ENCODE measurements at regions not wholly inside any gene's neighbourhood (a gene's known extent, or its start where the extent isn't known, plus 50 kb on each side); places are given as distances from the start of the nearest gene placed in this dataset.

DNA sequence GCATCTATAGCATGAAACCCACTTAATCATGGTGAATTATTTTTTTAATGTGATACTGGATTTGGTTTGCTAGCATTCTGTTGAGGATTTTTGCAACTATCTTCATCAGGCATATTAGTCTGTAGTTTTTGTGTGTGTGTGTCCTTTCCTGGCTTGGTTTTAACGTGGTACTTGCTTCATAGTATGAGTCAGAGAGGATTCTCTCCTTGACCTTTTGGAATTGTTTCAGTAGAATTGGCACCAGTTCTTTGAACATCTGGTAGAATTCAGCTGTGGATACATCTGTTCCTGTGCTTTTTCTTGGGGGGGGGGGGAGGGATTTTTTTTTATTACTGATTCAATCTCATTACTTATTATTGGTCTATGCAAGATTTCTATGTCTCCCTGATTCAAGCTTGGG is 232.0 kb upstream of the KLF8 start:
- Histone ChIP-seq H3K9ac (ENCODE audit: control insufficient read depth, insufficient read depth, low read length) (no peak overlapping the region), H4K20me1 (ENCODE audit: control insufficient read depth, insufficient read depth) (no peaks in the 10 kb centered on the region), H2AFZ (ENCODE audit: control insufficient read depth, low read depth, low read length) (no peak overlapping the region), H3K27me3 (replicated peaks in 1 of 2; ENCODE audit: control insufficient read depth in 2 of 2, insufficient read depth in 2 of 2, low read length in 1 of 2) (no peaks in the 10 kb centered on the region), H3K4me3 (no peak overlapping the region), H3K4me1 (ENCODE audit: control insufficient read depth, insufficient read depth, low read length) (0 out of 2 replicates have a peak, but pooled peaks cover 3% of the 10 kb centered on the region), H3K79me2 (ENCODE audit: control insufficient read depth, insufficient read depth, low read length) (no peaks in the 10 kb centered on the region), H3K9me3 (replicated peaks; ENCODE audit: control insufficient read depth, insufficient read depth, low read length) (no peaks in the 10 kb centered on the region; the same call in 2 of the 3 replicates), H3K4me2 (ENCODE audit: control insufficient read depth, insufficient read depth) (no peak overlapping the region), H3K27ac (ENCODE audit: control insufficient read depth, insufficient read depth) (no peak overlapping the region), H3K36me3 (ENCODE audit: control insufficient read depth in 2 of 2, insufficient read depth in 2 of 2, low read length in 1 of 2) (no peaks in the 10 kb centered on the region)
- ChIA-PET RAD21 (ENCODE audit: unreplicated experiment) (interaction anchor here (0.6 kb wide), 1 partner anchor 113 kb away, joined by 3 read pairs; no protein-coding TSS in a partner anchor), POLR2A (interaction anchor here (0.6 kb wide), 2 partner anchors 75 to 270 kb away, joined by 4 read pairs; no protein-coding TSS in a partner anchor), CTCF (no interaction called here), SMC1A (ENCODE audit: uncharacterized antibody, unreplicated experiment) (no interaction called here)
- no TSS peak for BruUV-seq (replicated peaks)
- in situ Hi-C loops (cut with MboI) (no loop called here), intact Hi-C loops (cut with micrococcal nuclease; ENCODE audit: unreplicated experiment) (no loop called here)
- 50% methylated on average over 1 of the region's 1 CpG for WGBS (ENCODE audit: insufficient coverage, insufficient replicate concordance, low lambda C conversion rate, missing lambda C conversion rate)
- FAIRE-seq (no peak), ATAC-seq (no peak), DNase-seq (ENCODE audit: low read depth, low spot score) (no peak)
- TF ChIP-seq BACH1 (IDR thresholded peaks at IDR 0.05; ENCODE audit: borderline replicate concordance) = no peak
- TF ChIP-seq, protein P1, sequence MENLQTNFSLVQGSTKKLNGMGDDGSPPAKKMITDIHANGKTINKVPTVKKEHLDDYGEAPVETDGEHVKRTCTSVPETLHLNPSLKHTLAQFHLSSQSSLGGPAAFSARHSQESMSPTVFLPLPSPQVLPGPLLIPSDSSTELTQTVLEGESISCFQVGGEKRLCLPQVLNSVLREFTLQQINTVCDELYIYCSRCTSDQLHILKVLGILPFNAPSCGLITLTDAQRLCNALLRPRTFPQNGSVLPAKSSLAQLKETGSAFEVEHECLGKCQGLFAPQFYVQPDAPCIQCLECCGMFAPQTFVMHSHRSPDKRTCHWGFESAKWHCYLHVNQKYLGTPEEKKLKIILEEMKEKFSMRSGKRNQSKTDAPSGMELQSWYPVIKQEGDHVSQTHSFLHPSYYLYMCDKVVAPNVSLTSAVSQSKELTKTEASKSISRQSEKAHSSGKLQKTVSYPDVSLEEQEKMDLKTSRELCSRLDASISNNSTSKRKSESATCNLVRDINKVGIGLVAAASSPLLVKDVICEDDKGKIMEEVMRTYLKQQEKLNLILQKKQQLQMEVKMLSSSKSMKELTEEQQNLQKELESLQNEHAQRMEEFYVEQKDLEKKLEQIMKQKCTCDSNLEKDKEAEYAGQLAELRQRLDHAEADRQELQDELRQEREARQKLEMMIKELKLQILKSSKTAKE (IDR thresholded peaks at IDR 0.05; ENCODE audit: low read depth, poor library complexity, severe bottlenecking) = no peak
- no peak for TF ChIP-seq RCOR1 (conservative IDR thresholded peaks at IDR 0.05; ENCODE audit: low read depth, low read length)
- no peak for TF ChIP-seq MYB (IDR thresholded peaks at IDR 0.05; ENCODE audit: borderline replicate concordance, low read depth, low read length)
- no peak for TF ChIP-seq RB1 (IDR thresholded peaks at IDR 0.05; ENCODE audit: borderline replicate concordance)
- TF ChIP-seq MEF2B (IDR thresholded peaks at IDR 0.05; ENCODE audit: partially characterized antibody, poor library complexity, severe bottlenecking) = no peak
- TF ChIP-seq MEF2A (IDR thresholded peaks at IDR 0.05; ENCODE audit: insufficient read depth, low read depth, low read length) = no peak
- no peak for TF ChIP-seq TARDBP (IDR thresholded peaks at IDR 0.05; ENCODE audit: borderline replicate concordance)
- TF ChIP-seq ZZZ3 (IDR thresholded peaks at IDR 0.05; ENCODE audit: control insufficient read depth, insufficient read length, low read depth) = no peak
- TF ChIP-seq, protein P2, sequence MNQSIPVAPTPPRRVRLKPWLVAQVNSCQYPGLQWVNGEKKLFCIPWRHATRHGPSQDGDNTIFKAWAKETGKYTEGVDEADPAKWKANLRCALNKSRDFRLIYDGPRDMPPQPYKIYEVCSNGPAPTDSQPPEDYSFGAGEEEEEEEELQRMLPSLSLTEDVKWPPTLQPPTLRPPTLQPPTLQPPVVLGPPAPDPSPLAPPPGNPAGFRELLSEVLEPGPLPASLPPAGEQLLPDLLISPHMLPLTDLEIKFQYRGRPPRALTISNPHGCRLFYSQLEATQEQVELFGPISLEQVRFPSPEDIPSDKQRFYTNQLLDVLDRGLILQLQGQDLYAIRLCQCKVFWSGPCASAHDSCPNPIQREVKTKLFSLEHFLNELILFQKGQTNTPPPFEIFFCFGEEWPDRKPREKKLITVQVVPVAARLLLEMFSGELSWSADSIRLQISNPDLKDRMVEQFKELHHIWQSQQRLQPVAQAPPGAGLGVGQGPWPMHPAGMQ (IDR thresholded peaks at IDR 0.05; ENCODE audit: borderline replicate concordance) = no peak
- TF ChIP-seq, protein P3, sequence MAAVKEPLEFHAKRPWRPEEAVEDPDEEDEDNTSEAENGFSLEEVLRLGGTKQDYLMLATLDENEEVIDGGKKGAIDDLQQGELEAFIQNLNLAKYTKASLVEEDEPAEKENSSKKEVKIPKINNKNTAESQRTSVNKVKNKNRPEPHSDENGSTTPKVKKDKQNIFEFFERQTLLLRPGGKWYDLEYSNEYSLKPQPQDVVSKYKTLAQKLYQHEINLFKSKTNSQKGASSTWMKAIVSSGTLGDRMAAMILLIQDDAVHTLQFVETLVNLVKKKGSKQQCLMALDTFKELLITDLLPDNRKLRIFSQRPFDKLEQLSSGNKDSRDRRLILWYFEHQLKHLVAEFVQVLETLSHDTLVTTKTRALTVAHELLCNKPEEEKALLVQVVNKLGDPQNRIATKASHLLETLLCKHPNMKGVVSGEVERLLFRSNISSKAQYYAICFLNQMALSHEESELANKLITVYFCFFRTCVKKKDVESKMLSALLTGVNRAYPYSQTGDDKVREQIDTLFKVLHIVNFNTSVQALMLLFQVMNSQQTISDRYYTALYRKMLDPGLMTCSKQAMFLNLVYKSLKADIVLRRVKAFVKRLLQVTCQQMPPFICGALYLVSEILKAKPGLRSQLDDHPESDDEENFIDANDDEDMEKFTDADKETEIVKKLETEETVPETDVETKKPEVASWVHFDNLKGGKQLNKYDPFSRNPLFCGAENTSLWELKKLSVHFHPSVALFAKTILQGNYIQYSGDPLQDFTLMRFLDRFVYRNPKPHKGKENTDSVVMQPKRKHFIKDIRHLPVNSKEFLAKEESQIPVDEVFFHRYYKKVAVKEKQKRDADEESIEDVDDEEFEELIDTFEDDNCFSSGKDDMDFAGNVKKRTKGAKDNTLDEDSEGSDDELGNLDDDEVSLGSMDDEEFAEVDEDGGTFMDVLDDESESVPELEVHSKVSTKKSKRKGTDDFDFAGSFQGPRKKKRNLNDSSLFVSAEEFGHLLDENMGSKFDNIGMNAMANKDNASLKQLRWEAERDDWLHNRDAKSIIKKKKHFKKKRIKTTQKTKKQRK (IDR thresholded peaks at IDR 0.05; ENCODE audit: low read depth, low read length) = no peak
- no peak for TF ChIP-seq KLF5 (IDR thresholded peaks at IDR 0.05; ENCODE audit: partially characterized antibody)
- no peak for TF ChIP-seq NR2F1 (conservative IDR thresholded peaks at IDR 0.05)
- no peak for TF ChIP-seq LARP7 (IDR thresholded peaks at IDR 0.05)
- TF ChIP-seq ASH2L (IDR thresholded peaks at IDR 0.05; ENCODE audit: borderline replicate concordance, low read depth) = no peak
- TF ChIP-seq, protein P4, sequence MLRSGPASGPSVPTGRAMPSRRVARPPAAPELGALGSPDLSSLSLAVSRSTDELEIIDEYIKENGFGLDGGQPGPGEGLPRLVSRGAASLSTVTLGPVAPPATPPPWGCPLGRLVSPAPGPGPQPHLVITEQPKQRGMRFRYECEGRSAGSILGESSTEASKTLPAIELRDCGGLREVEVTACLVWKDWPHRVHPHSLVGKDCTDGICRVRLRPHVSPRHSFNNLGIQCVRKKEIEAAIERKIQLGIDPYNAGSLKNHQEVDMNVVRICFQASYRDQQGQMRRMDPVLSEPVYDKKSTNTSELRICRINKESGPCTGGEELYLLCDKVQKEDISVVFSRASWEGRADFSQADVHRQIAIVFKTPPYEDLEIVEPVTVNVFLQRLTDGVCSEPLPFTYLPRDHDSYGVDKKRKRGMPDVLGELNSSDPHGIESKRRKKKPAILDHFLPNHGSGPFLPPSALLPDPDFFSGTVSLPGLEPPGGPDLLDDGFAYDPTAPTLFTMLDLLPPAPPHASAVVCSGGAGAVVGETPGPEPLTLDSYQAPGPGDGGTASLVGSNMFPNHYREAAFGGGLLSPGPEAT (IDR thresholded peaks at IDR 0.05; ENCODE audit: low read depth) = no peak
- no peak for TF ChIP-seq POLR2A (IDR thresholded peaks at IDR 0.05; ENCODE audit: low read depth, low read length)

All from GM12878 (cell line).